Activated T-cell treated with anti-CD3 and anti-CD28 coated beads for 48 hours (primary cell): ENCODE measurements at regions not wholly inside any gene's neighbourhood (a gene's known extent, or its start where the extent isn't known, plus 50 kb on each side); places are given as distances from the start of the nearest gene placed in this dataset.

Experiments used
- DNase-seq: peaks from one replicate; pipeline ENCODE4 v3.0.0-alpha.2; 2020; ENCODE audit warnings: low read depth

GRCh38 chr3:43783987-43784639, 93.4 kb downstream of the ABHD5 start:
- no peak for DNase-seq

GRCh38 chr3:43784640-43785011, 93.9 kb downstream of the ABHD5 start:
- DNase-seq = no peak

- no peak for DNase-seq
Observed at GRCh38 chr3:43785551-43785950, 94.8 kb downstream of the ABHD5 start.

GRCh38 chr3:43786102-43786501, 95.4 kb downstream of the ABHD5 start:
- no peak for DNase-seq

- DNase-seq = no peak
Observed at GRCh38 chr3:43786526-43787305, 96.0 kb downstream of the ABHD5 start.

- DNase-seq = no peak
Observed at GRCh38 chr3:43787330-43787729, 96.6 kb downstream of the ABHD5 start.

- DNase-seq = no peak
Observed at GRCh38 chr3:43789028-43789427, 98.3 kb downstream of the ABHD5 start.

GRCh38 chr3:43790060-43790459, 99.3 kb downstream of the ABHD5 start:
- DNase-seq = no peak

- DNase-seq = no peak
Observed at GRCh38 chr3:43790476-43790875, 99.7 kb downstream of the ABHD5 start.

- no peak for DNase-seq
Observed at GRCh38 chr3:43791246-43791645, 100.5 kb downstream of the ABHD5 start.

GRCh38 chr3:43792904-43793303, 102.2 kb downstream of the ABHD5 start:
- no peak for DNase-seq

- no peak for DNase-seq
Observed at GRCh38 chr3:43793648-43794372, 103.1 kb downstream of the ABHD5 start.

- DNase-seq = no peak
Observed at GRCh38 chr3:43794776-43795175, 104.0 kb downstream of the ABHD5 start.

GRCh38 chr3:43795491-43795890, 104.8 kb downstream of the ABHD5 start:
- DNase-seq = no peak

GRCh38 chr3:43796041-43796596, 105.4 kb downstream of the ABHD5 start:
- DNase-seq = no peak

GRCh38 chr3:43797794-43798193, 107.1 kb downstream of the ABHD5 start:
- DNase-seq = no peak

GRCh38 chr3:43810797-43811196, 120.1 kb downstream of the ABHD5 start:
- no peak for DNase-seq

- DNase-seq = no peak
Observed at GRCh38 chr3:43814461-43814860, 123.7 kb downstream of the ABHD5 start.

- no peak for DNase-seq
Observed at GRCh38 chr3:43816372-43816771, 125.6 kb downstream of the ABHD5 start.

GRCh38 chr3:43817064-43817463, 126.3 kb downstream of the ABHD5 start:
- no peak for DNase-seq

GRCh38 chr3:43817825-43818224, 127.1 kb downstream of the ABHD5 start:
- DNase-seq = no peak

GRCh38 chr3:43818229-43818628, 127.5 kb downstream of the ABHD5 start:
- no peak for DNase-seq
